H1 (cell line): ENCODE measurements at regions not wholly inside any gene's neighbourhood (a gene's known extent, or its start where the extent isn't known, plus 50 kb on each side); places are given as distances from the start of the nearest gene placed in this dataset.

Experiments
- CTCF ChIA-PET: fragments of 300-600 bp; sonication (Branson Sonifier 250); formaldehyde crosslinking; loops from one replicate; lab custom pipeline; 2021; ENCODE audit not compliant: partially characterized antibody; lab: Charles Lee
- POLR2A ChIA-PET: fragments of 300-600 bp; sonication (Branson Sonifier 250); formaldehyde crosslinking; loops from one replicate; lab custom pipeline; 2021; ENCODE audit warnings: inconsistent platforms; ENCODE audit not compliant: partially characterized antibody; lab: Charles Lee
- DNase-seq, 2 experiments: peaks; one replicate each; pipeline versions ENCODE4 v3.0.0 to v3.0.0-alpha.2; 2010 to 2022; ENCODE audit warnings: low spot score in 2 of 2, low read depth in 1 of 2, mixed read lengths in 1 of 2
- FAIRE-seq: peaks from 2 replicates; lab custom pipeline; 2011; peaks lifted over from hg19 to GRCh38; lab: Jason Lieb, UNC
- H2AFZ ChIP-seq: 2 replicates; pipeline ENCODE4 v1.8.1; 2012; ENCODE audit warnings: low read length, inconsistent platforms
- H2AK5ac ChIP-seq: 2 replicates; pipeline ENCODE4 v1.6.1; 2013; ENCODE audit warnings: low read depth, low read length
- H2BK120ac ChIP-seq: replicated peaks from 2 replicates; pipeline ENCODE3; 2013; ENCODE audit warnings: low read depth, low read length, inconsistent platforms
- H2BK12ac ChIP-seq: 2 replicates; pipeline ENCODE4 v1.6.1; 2013; ENCODE audit warnings: low read depth, low read length
- H2BK15ac ChIP-seq: 2 replicates; pipeline ENCODE4 v1.6.1; 2013; ENCODE audit warnings: low read length
- H2BK20ac ChIP-seq: 2 replicates; pipeline ENCODE4 v1.6.1; 2013; ENCODE audit warnings: low read length
- H2BK5ac ChIP-seq: 2 replicates; pipeline ENCODE4 v1.6.1; 2013; ENCODE audit warnings: low read depth, low read length
- H3K14ac ChIP-seq: 2 replicates; pipeline ENCODE4 v1.6.1; 2013; ENCODE audit warnings: inconsistent platforms; ENCODE audit not compliant: insufficient read length
- H3K18ac ChIP-seq: 2 replicates; pipeline ENCODE4 v1.6.1; 2013; ENCODE audit warnings: low read length; ENCODE audit errors: extremely low read depth
- H3K23ac ChIP-seq: 2 replicates; pipeline ENCODE4 v1.6.1; 2013; ENCODE audit warnings: inconsistent platforms; ENCODE audit not compliant: insufficient read length
- H3K23me2 ChIP-seq: 2 replicates; pipeline ENCODE4 v1.6.1; 2013; ENCODE audit warnings: low read depth, low read length
- H3K27ac ChIP-seq: 2 replicates; pipeline ENCODE4 v1.6.1; 2011; ENCODE audit warnings: low read depth, low read length, inconsistent platforms
- H3K27me3 ChIP-seq, 4 experiments: replicated peaks in 1 of 4; 1 replicate in 1 of 4; 2 replicates in 3 of 4; pipeline versions ENCODE4 v1.6.1 to v1.8.1; 2011 to 2013; ENCODE audit warnings: low read length in 3 of 4, mild to moderate bottlenecking in 3 of 4, inconsistent platforms in 2 of 4, mixed read lengths in 2 of 4, moderate library complexity in 1 of 4; ENCODE audit not compliant: control insufficient read depth in 3 of 4, insufficient read depth in 3 of 4; ENCODE audit errors: extremely low read depth in 1 of 4
- H3K36me3 ChIP-seq, 4 experiments: 2 replicates each; pipeline versions ENCODE4 v1.6.1 to v1.8.1; 2011 to 2013; ENCODE audit warnings: mild to moderate bottlenecking in 4 of 4, low read length in 3 of 4, moderate library complexity in 2 of 4, control low read depth in 1 of 4, inconsistent platforms in 1 of 4; ENCODE audit not compliant: insufficient read depth in 4 of 4, control insufficient read depth in 2 of 4
- H3K4ac ChIP-seq: replicated peaks from 2 replicates; pipeline ENCODE3; 2013; ENCODE audit warnings: low read length, low read depth, mixed read lengths, inconsistent platforms; ENCODE audit not compliant: insufficient read length
- H3K4me1 ChIP-seq, 4 experiments: replicated peaks in 1 of 4; 1 replicate in 1 of 4; 2 replicates in 3 of 4; pipeline versions ENCODE4 v1.6.1 to v1.8.1; 2011 to 2013; ENCODE audit warnings: low read length in 3 of 4, inconsistent platforms in 2 of 4, mixed read lengths in 1 of 4; ENCODE audit not compliant: insufficient read depth in 4 of 4, control insufficient read depth in 3 of 4
- H3K4me2 ChIP-seq, 2 experiments: 2 replicates each; pipeline versions ENCODE4 v1.6.1 to v1.8.1; 2011 to 2013; ENCODE audit warnings: low read depth in 2 of 2, low read length in 2 of 2, control low read depth in 1 of 2, inconsistent platforms in 1 of 2, mild to moderate bottlenecking in 1 of 2; ENCODE audit not compliant: insufficient read depth in 1 of 2
- H3K4me3 ChIP-seq, 4 experiments: fragments of 200-600, 300-600 bp in 1 of 4; sonication (generic), shearing (Covaris generic), sonication (Bioruptor Twin) in 1 of 4; 2 replicates each; pipeline versions ENCODE4 v1.5.1 to v1.8.1; 2011 to 2016; ENCODE audit warnings: low read length in 4 of 4, low read depth in 3 of 4, control low read depth in 2 of 4, inconsistent platforms in 2 of 4, mild to moderate bottlenecking in 2 of 4, mixed read lengths in 1 of 4, moderate library complexity in 1 of 4; ENCODE audit not compliant: insufficient read depth in 2 of 4; ENCODE audit errors: extremely low read depth in 1 of 4
- H3K56ac ChIP-seq: replicated peaks from 2 replicates; pipeline ENCODE3; 2013; ENCODE audit warnings: low read depth, mild to moderate bottlenecking, mixed read lengths, low read length, inconsistent platforms; ENCODE audit not compliant: insufficient read length
- H3K79me1 ChIP-seq: 2 replicates; pipeline ENCODE4 v1.6.1; 2013; ENCODE audit warnings: low read depth, low read length, control low read depth
- H3K79me2 ChIP-seq, 2 experiments: 2 replicates each; pipeline versions ENCODE4 v1.6.1 to v1.8.1; 2012 to 2013; ENCODE audit warnings: low read length in 2 of 2, mild to moderate bottlenecking in 2 of 2, inconsistent platforms in 1 of 2; ENCODE audit not compliant: insufficient read depth in 2 of 2, control insufficient read depth in 1 of 2
- H3K9ac ChIP-seq, 4 experiments: replicated peaks in 1 of 4; 1 replicate in 1 of 4; 2 replicates in 3 of 4; pipeline versions ENCODE4 v1.6.1 to v1.8.1; 2011 to 2013; ENCODE audit warnings: low read depth in 3 of 4, low read length in 3 of 4, control low read depth in 2 of 4, mild to moderate bottlenecking in 2 of 4, moderate library complexity in 2 of 4, inconsistent platforms in 1 of 4; ENCODE audit errors: extremely low read depth in 1 of 4
- H3K9me3 ChIP-seq, 2 experiments: 2 replicates each; pipeline versions ENCODE4 v1.6.1 to v1.8.1; 2012 to 2013; ENCODE audit warnings: mild to moderate bottlenecking in 2 of 2, moderate library complexity in 2 of 2, control low read depth in 1 of 2, inconsistent platforms in 1 of 2, low read depth in 1 of 2, low read length in 1 of 2, mixed read lengths in 1 of 2; ENCODE audit not compliant: insufficient read depth in 2 of 2
- H4K20me1 ChIP-seq, 2 experiments: replicated peaks in 1 of 2; 2 replicates each; pipeline versions ENCODE3 to v1.8.1; 2011 to 2013; ENCODE audit warnings: inconsistent platforms in 2 of 2, low read length in 2 of 2, mild to moderate bottlenecking in 1 of 2; ENCODE audit not compliant: insufficient read depth in 2 of 2, control insufficient read depth in 1 of 2
- H4K5ac ChIP-seq: 2 replicates; pipeline ENCODE4 v1.6.1; 2013; ENCODE audit warnings: low read length, low read depth, mixed read lengths, inconsistent platforms; ENCODE audit not compliant: insufficient read length
- H4K8ac ChIP-seq: 2 replicates; pipeline ENCODE4 v1.8.0; 2013; ENCODE audit warnings: mild to moderate bottlenecking, moderate library complexity, low read length, inconsistent platforms; ENCODE audit not compliant: insufficient read depth; ENCODE audit errors: extremely low read depth
- H4K91ac ChIP-seq: replicated peaks from 2 replicates; pipeline ENCODE3; 2013; ENCODE audit warnings: low read length, mixed read lengths, inconsistent platforms; ENCODE audit not compliant: insufficient read length
- ASH2L ChIP-seq: fragments of 200-600, 300-600 bp; sonication (generic); IDR thresholded peaks from one replicate; pipeline ENCODE4 v1.7.1; 2017; ENCODE audit warnings: low read length
- CHD1 ChIP-seq: IDR thresholded peaks from 2 replicates; pipeline ENCODE4 v1.6.1; 2012; ENCODE audit warnings: low read depth, low read length, improper control_type of control experiment
- HDAC2 ChIP-seq, 2 experiments: fragments of 300-600 bp in 1 of 2; sonication (generic) in 1 of 2; IDR thresholded peaks; 2 replicates each; pipeline ENCODE4 v1.6.1; 2011 to 2012; ENCODE audit warnings: low read depth in 2 of 2, low read length in 2 of 2, mild to moderate bottlenecking in 2 of 2, moderate library complexity in 2 of 2, borderline replicate concordance in 1 of 2, inconsistent platforms in 1 of 2
- KDM4A ChIP-seq: IDR thresholded peaks from one replicate; pipeline ENCODE4 v1.7.1; 2012; ENCODE audit warnings: low read depth, mild to moderate bottlenecking, moderate library complexity, low read length, inconsistent platforms; ENCODE audit not compliant: severe bottlenecking
- TCF12 ChIP-seq: IDR thresholded peaks from 2 replicates; pipeline ENCODE4 v1.6.1; 2011; ENCODE audit warnings: low read depth, mild to moderate bottlenecking, low read length
- WGBS, 2 experiments: shearing (Covaris generic) in 1 of 2; methylation state at CpG; one replicate each; pipeline versions ENCODE4 v1.1.6 to v1.1.7; 2013 to 2015; ENCODE audit warnings: low lambda C conversion rate in 2 of 2, mixed read lengths in 2 of 2, inconsistent platforms in 1 of 2, low coverage in 1 of 2, missing lambda C conversion rate in 1 of 2; ENCODE audit not compliant: insufficient replicate concordance in 2 of 2, insufficient coverage in 1 of 2, insufficient read length in 1 of 2; ENCODE audit errors: extremely low coverage in 1 of 2, missing lambda C conversion rate in 1 of 2; 5-methylcytosine and 5-hydroxymethylcytosine counted together

DNA sequence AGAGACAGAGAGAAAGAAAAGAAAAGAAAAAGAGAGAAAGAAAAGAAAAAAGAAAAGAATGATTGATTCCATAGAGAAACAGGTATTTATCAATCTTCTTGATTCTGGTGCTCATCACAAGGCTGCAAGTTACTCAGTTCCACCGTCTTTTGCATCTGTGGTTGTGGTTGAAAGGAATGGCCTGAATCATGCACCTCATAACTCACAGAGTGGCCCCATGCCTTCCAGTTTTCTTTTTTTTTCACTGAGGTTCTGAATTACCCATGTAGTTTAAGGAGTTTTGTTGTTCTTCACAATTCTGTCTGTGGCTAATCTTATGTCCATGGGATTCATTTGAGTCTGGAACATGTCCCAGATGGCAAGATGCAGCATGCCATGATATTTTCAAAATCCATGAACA lies 156.0 kb downstream of the ZNF33B start:
- H3K27ac ChIP-seq: no peak overlapping the region
- H2AFZ ChIP-seq: no peak overlapping the region
- H2BK5ac ChIP-seq: no peak overlapping the region
- H4K20me1 ChIP-seq: no peaks in the 10 kb centered on the region
- no peak overlapping the region for H2BK20ac ChIP-seq
- no peak overlapping the region for H4K5ac ChIP-seq
- no peak for DNase-seq
- WGBS, 2 experiments: 77% methylated on average over 1 of the region's 1 CpG; no CpG with 5 or more reads in 1 of the 2 experiments
- no peak overlapping the region for H3K9ac ChIP-seq
- no peak for FAIRE-seq
- H3K79me1 ChIP-seq: no peaks in the 10 kb centered on the region
- ChIA-PET CTCF (no interaction called here), POLR2A (no interaction called here)
- no peak overlapping the region for H4K8ac ChIP-seq
- no peak overlapping the region for H2BK12ac ChIP-seq
- peaks cover 59 to 80% of the 10 kb centered on the region in 2 experiments for H3K9me3 ChIP-seq
- H3K23ac ChIP-seq: no peak overlapping the region
- H3K56ac ChIP-seq: no peak overlapping the region
- H3K27me3 ChIP-seq: no peaks in the 10 kb centered on the region
- H3K36me3 ChIP-seq: no peaks in the 10 kb centered on the region
- no peak overlapping the region for H3K4ac ChIP-seq
- H2BK120ac ChIP-seq: no peak overlapping the region
- H2AK5ac ChIP-seq: no peak overlapping the region
- no peak overlapping the region for H3K18ac ChIP-seq
- H2BK15ac ChIP-seq: no peak overlapping the region
- H3K4me3 ChIP-seq: no peak overlapping the region
- H3K23me2 ChIP-seq: no peaks in the 10 kb centered on the region
- no peaks in the 10 kb centered on the region for H3K4me1 ChIP-seq
- no peaks in the 10 kb centered on the region for H3K79me2 ChIP-seq
- H4K91ac ChIP-seq: no peak overlapping the region
- no peak overlapping the region for H3K4me2 ChIP-seq
- no peak overlapping the region for H3K14ac ChIP-seq
- TF ChIP-seq KDM4A: no peak
- TF ChIP-seq HDAC2 (IDR thresholded peaks at IDR 0.05; ENCODE audit: borderline replicate concordance in 1 of 2, low read depth in 2 of 2, low read length in 2 of 2): no peak
- TF ChIP-seq ASH2L: no peak
- TF ChIP-seq TCF12: no peak
- TF ChIP-seq CHD1: no peak
